Right ventricle myocardium inferior (tissue), 1 donor: ENCODE measurements at regions not wholly inside any gene's neighbourhood (a gene's known extent, or its start where the extent isn't known, plus 50 kb on each side); places are given as distances from the start of the nearest gene placed in this dataset.
"Not testable (repeated sequence)": the region's sequence is repeated elsewhere in the genome, so short reads cannot be mapped to it uniquely, and the experiment has no call there.

Experiments
- ATAC-seq: fragments of 200-7000 bp; cut with Tn5 transposase; one replicate; pipeline ENCODE4 v1.9.1; 2020; ENCODE audit warnings: mild to moderate bottlenecking, moderate library complexity
- DNase-seq: peaks from one replicate; pipeline ENCODE4 v3.0.0; 2021; ENCODE audit errors: missing footprints
- intact Hi-C: fragments of 100-400 bp; cut with DNase I; formaldehyde crosslinking; loops from one replicate; pipeline ENCODE4 v1.11.0; 2022
- donor health status: DM: no; HTN: yes; CAD: no; lungs with severe emphysema.

GRCh38 chr2:59858540-59858939 is 694.9 kb downstream of the BCL11A start:
- DNase-seq (no peak), ATAC-seq (no peak)
- intact Hi-C loops, result no loop called here

GRCh38 chr2:59857109-59857508 is 696.3 kb downstream of the BCL11A start:
- intact Hi-C loops, result no loop called here
- ATAC-seq (no peak), DNase-seq (no peak)

GRCh38 chr2:59856391-59856790 is 697.1 kb downstream of the BCL11A start:
- intact Hi-C loops, result no loop called here
- no peak for DNase-seq
- ATAC-seq, result no peak

- no peak for ATAC-seq
These were observed 700.4 kb downstream of the BCL11A start for GRCh38 chr2:59853032-59853431.

GRCh38 chr2:59851836-59852475 is 701.5 kb downstream of the BCL11A start:
- DNase-seq (no peak), ATAC-seq (no peak)
- intact Hi-C loops, result no loop called here

More at GRCh38 chr2:59853032-59853431, 700.4 kb downstream of the BCL11A start:
- intact Hi-C loops, result no loop called here
- no peak for DNase-seq

- no peak for DNase-seq
- intact Hi-C loops, result no loop called here
- no peak for ATAC-seq
These were observed 702.9 kb downstream of the BCL11A start for GRCh38 chr2:59850554-59850953.

- no peak for ATAC-seq
- no peak for DNase-seq
- intact Hi-C loops, result no loop called here
These were observed 719.5 kb downstream of the BCL11A start for GRCh38 chr2:59833941-59834340.

- no peak for ATAC-seq
- DNase-seq, result no peak
- intact Hi-C loops, result no loop called here
These were observed 722.9 kb downstream of the BCL11A start for GRCh38 chr2:59830601-59831000.

GRCh38 chr2:59827677-59828076 is 725.8 kb downstream of the BCL11A start:
- no peak for DNase-seq
- ATAC-seq, result no peak
- intact Hi-C loops, result no loop called here

- DNase-seq, result no peak
- ATAC-seq, result no peak
- intact Hi-C loops, result no loop called here
These were observed 727.3 kb downstream of the BCL11A start for GRCh38 chr2:59826177-59826576.

GRCh38 chr2:59824314-59824713 is 729.1 kb downstream of the BCL11A start:
- no peak for DNase-seq
- no peak for ATAC-seq
- intact Hi-C loops, result no loop called here

- intact Hi-C loops, result no loop called here
- no peak for ATAC-seq
- no peak for DNase-seq
These were observed 737.4 kb downstream of the BCL11A start for GRCh38 chr2:59816075-59816474.

- intact Hi-C loops, ATAC-seq, DNase-seq: not testable (repeated sequence)
These were observed 743.2 kb downstream of the BCL11A start for GRCh38 chr2:59810283-59810682.

- ATAC-seq (no peak), DNase-seq (no peak)
- intact Hi-C loops, result no loop called here
These were observed 747.0 kb downstream of the BCL11A start for GRCh38 chr2:59806486-59806885.

- no peak for DNase-seq
- ATAC-seq, result no peak
- intact Hi-C loops, result no loop called here
These were observed 748.7 kb downstream of the BCL11A start for GRCh38 chr2:59804732-59805131.

- no peak for ATAC-seq
- no peak for DNase-seq
- intact Hi-C loops, result no loop called here
These were observed 749.9 kb downstream of the BCL11A start for GRCh38 chr2:59803586-59803985.

GRCh38 chr2:59798687-59799232 is 754.7 kb downstream of the BCL11A start:
- DNase-seq, result no peak
- intact Hi-C loops, result no loop called here
- no peak for ATAC-seq

- no peak for ATAC-seq
- no peak for DNase-seq
- intact Hi-C loops, result no loop called here
These were observed 762.3 kb downstream of the BCL11A start for GRCh38 chr2:59791004-59791618.

- DNase-seq (no peak), ATAC-seq (no peak)
- intact Hi-C loops, result no loop called here
These were observed 763.1 kb downstream of the BCL11A start for GRCh38 chr2:59790186-59791003.

GRCh38 chr2:59789523-59789922 is 763.9 kb downstream of the BCL11A start:
- no peak for ATAC-seq
- DNase-seq, result no peak
- intact Hi-C loops, result no loop called here
